Hepatocyte (in vitro differentiated cells): ENCODE measurements at regions not wholly inside any gene's neighbourhood (a gene's known extent, or its start where the extent isn't known, plus 50 kb on each side); places are given as distances from the start of the nearest gene placed in this dataset.
A peak's percentile ranks its signal among the peaks of the same experiment; 100 is the strongest.

Experiments
- DNase-seq: peaks from one replicate; pipeline ENCODE4 v3.0.0-alpha.2; 2016; ENCODE audit warnings: low spot score
- H2AFZ ChIP-seq: fragments of 200-600 bp; sonication (generic); 2 replicates; pipeline ENCODE4 v1.6.0; 2016; ENCODE audit warnings: antibody characterized with exemption, mild to moderate bottlenecking
- H3K27ac ChIP-seq: fragments of 200-600 bp; sonication (generic); 2 replicates; pipeline ENCODE4 v1.5.1; 2016; ENCODE audit warnings: mild to moderate bottlenecking
- H3K27me3 ChIP-seq: fragments of 200-600 bp; sonication (generic); 2 replicates; pipeline ENCODE4 v1.6.1; 2016
- H3K36me3 ChIP-seq: fragments of 200-600 bp; sonication (generic); replicated peaks from 2 replicates; pipeline ENCODE4 v1.5.1; 2016; ENCODE audit warnings: low read depth; ENCODE audit not compliant: insufficient read depth
- H3K4me1 ChIP-seq: fragments of 200-600 bp; sonication (generic); 2 replicates; pipeline ENCODE4 v1.5.1; 2016; ENCODE audit warnings: mild to moderate bottlenecking, moderate library complexity; ENCODE audit not compliant: insufficient read depth
- H3K4me2 ChIP-seq: fragments of 200-600 bp; sonication (generic); 2 replicates; pipeline ENCODE4 v1.6.0; 2016
- H3K4me3 ChIP-seq: fragments of 200-600 bp; sonication (generic); 2 replicates; pipeline ENCODE4 v1.5.1; 2016; ENCODE audit warnings: mild to moderate bottlenecking
- H3K79me2 ChIP-seq: fragments of 200-600 bp; sonication (generic); 2 replicates; pipeline ENCODE4 v1.6.0; 2017; ENCODE audit warnings: mild to moderate bottlenecking
- H3K9me2 ChIP-seq: fragments of 200-600 bp; sonication (generic); replicated peaks from 2 replicates; pipeline ENCODE4 v1.6.0; 2017; ENCODE audit warnings: mild to moderate bottlenecking; ENCODE audit not compliant: insufficient read depth
- H3K9me3 ChIP-seq: fragments of 200-600 bp; sonication (generic); 2 replicates; pipeline ENCODE4 v1.5.1; 2016; ENCODE audit warnings: low read depth, mild to moderate bottlenecking
- H4K20me1 ChIP-seq: fragments of 200-600 bp; sonication (generic); 2 replicates; pipeline ENCODE4 v1.6.0; 2016; ENCODE audit warnings: mild to moderate bottlenecking; ENCODE audit not compliant: insufficient read depth, poor library complexity, severe bottlenecking
- EZH2 ChIP-seq: fragments of 200-600 bp; sonication (generic); IDR thresholded peaks from 2 replicates; pipeline ENCODE4 v1.6.1; 2016; ENCODE audit warnings: antibody characterized with exemption, mild to moderate bottlenecking, borderline replicate concordance
- EZH2phosphoT487 ChIP-seq: fragments of 200-600 bp; sonication (generic); IDR thresholded peaks from one replicate; pipeline ENCODE4 v1.6.1; 2018; ENCODE audit warnings: antibody characterized with exemption, mild to moderate bottlenecking, low read depth, moderate library complexity; ENCODE audit not compliant: unreplicated experiment, severe bottlenecking
- WGBS: methylation state at CpG from one replicate; pipeline ENCODE4 v1.1.6; 2016; ENCODE audit warnings: low lambda C conversion rate; ENCODE audit errors: missing lambda C conversion rate; 5-methylcytosine and 5-hydroxymethylcytosine counted together
- TF ChIP-seq, protein P1 (sequence below): fragments of 200-600 bp; sonication (generic); IDR thresholded peaks from 2 replicates; pipeline ENCODE4 v1.5.1; 2016; ENCODE audit warnings: antibody characterized with exemption, mild to moderate bottlenecking; ENCODE audit not compliant: poor library complexity

DNA sequence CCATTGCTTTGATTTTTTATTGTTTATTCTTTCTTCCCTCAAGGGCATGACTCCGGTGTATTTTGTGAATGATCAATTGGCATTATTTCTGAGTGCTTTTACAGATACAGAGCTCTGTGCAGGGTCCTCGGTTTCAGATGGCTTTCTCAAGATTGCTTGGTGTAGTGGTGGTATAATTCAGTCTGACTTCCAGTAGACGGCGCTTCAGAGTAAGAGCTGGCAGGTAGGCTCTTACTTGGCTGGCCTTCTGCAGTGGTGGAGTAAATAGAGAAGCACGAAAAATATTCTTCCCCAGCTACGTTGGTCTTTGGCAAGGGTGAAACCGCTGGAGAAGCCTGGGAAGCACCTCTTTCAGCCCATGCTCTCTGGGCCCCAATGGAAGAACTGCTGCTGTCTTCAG is 723.0 kb upstream of the BCHE start:
- TF ChIP-seq, protein P1, sequence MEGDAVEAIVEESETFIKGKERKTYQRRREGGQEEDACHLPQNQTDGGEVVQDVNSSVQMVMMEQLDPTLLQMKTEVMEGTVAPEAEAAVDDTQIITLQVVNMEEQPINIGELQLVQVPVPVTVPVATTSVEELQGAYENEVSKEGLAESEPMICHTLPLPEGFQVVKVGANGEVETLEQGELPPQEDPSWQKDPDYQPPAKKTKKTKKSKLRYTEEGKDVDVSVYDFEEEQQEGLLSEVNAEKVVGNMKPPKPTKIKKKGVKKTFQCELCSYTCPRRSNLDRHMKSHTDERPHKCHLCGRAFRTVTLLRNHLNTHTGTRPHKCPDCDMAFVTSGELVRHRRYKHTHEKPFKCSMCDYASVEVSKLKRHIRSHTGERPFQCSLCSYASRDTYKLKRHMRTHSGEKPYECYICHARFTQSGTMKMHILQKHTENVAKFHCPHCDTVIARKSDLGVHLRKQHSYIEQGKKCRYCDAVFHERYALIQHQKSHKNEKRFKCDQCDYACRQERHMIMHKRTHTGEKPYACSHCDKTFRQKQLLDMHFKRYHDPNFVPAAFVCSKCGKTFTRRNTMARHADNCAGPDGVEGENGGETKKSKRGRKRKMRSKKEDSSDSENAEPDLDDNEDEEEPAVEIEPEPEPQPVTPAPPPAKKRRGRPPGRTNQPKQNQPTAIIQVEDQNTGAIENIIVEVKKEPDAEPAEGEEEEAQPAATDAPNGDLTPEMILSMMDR, result peak; percentile 3
- TF ChIP-seq EZH2 (no peak), EZH2phosphoT487 (no peak)
- Histone ChIP-seq H3K4me3 (no peak overlapping the region), H3K36me3 (no peaks in the 10 kb centered on the region), H3K79me2 (no peaks in the 10 kb centered on the region), H3K4me1 (no peaks in the 10 kb centered on the region), H3K27me3 (no peaks in the 10 kb centered on the region), H3K27ac (no peak overlapping the region), H4K20me1 (no peaks in the 10 kb centered on the region), H3K9me3 (no peaks in the 10 kb centered on the region), H3K9me2 (no peaks in the 10 kb centered on the region), H3K4me2 (no peak overlapping the region), H2AFZ (no peak overlapping the region)
- 65% methylated on average over 7 of the region's 7 CpGs for WGBS
- DNase-seq, result no peak

- Histone ChIP-seq H4K20me1 (no peaks in the 10 kb centered on the region), H3K79me2 (no peaks in the 10 kb centered on the region), H3K4me2 (no peak overlapping the region), H2AFZ (no peak overlapping the region), H3K27me3 (no peaks in the 10 kb centered on the region), H3K4me1 (no peaks in the 10 kb centered on the region), H3K27ac (no peak overlapping the region), H3K9me3 (no peaks in the 10 kb centered on the region), H3K4me3 (no peak overlapping the region), H3K36me3 (no peaks in the 10 kb centered on the region), H3K9me2 (no peaks in the 10 kb centered on the region)
- TF ChIP-seq EZH2 (no peak), EZH2phosphoT487 (no peak)
- TF ChIP-seq, protein P1, result no peak
- no peak for DNase-seq
- 82% methylated on average over 3 of the region's 3 CpGs for WGBS
Measured at GRCh38 chr3:166556955-166557354, 719.7 kb upstream of the BCHE start.

GRCh38 chr3:166554023-166554422 is 716.8 kb upstream of the BCHE start:
- no peaks in the 10 kb centered on the region for H3K9me3 ChIP-seq
- DNase-seq, result no peak
- H3K4me2 ChIP-seq, result no peak overlapping the region
- H3K4me1 ChIP-seq, result no peaks in the 10 kb centered on the region
- no peak overlapping the region for H2AFZ ChIP-seq
- H3K79me2 ChIP-seq, result no peaks in the 10 kb centered on the region
- H3K36me3 ChIP-seq, result no peaks in the 10 kb centered on the region
- WGBS, result 45% methylated on average over 1 of the region's 1 CpG
- no peaks in the 10 kb centered on the region for H3K27me3 ChIP-seq
- no peak overlapping the region for H3K27ac ChIP-seq
- no peaks in the 10 kb centered on the region for H3K9me2 ChIP-seq
- no peak overlapping the region for H3K4me3 ChIP-seq
- TF ChIP-seq EZH2 (no peak), EZH2phosphoT487 (no peak)
- TF ChIP-seq, protein P1, result no peak
- no peaks in the 10 kb centered on the region for H4K20me1 ChIP-seq

- H3K4me2 ChIP-seq, result no peak overlapping the region
- no peaks in the 10 kb centered on the region for H3K36me3 ChIP-seq
- DNase-seq, result no peak
- no peaks in the 10 kb centered on the region for H3K9me3 ChIP-seq
- H3K4me1 ChIP-seq, result no peaks in the 10 kb centered on the region
- TF ChIP-seq, protein P1, result no peak
- TF ChIP-seq EZH2, result no peak
- TF ChIP-seq EZH2phosphoT487, result no peak
- WGBS, result 84% methylated on average over 2 of the region's 2 CpGs
- H2AFZ ChIP-seq, result no peak overlapping the region
- no peaks in the 10 kb centered on the region for H3K27me3 ChIP-seq
- H3K79me2 ChIP-seq, result no peaks in the 10 kb centered on the region
- H3K9me2 ChIP-seq, result no peaks in the 10 kb centered on the region
- H3K4me3 ChIP-seq, result no peak overlapping the region
- no peak overlapping the region for H3K27ac ChIP-seq
- H4K20me1 ChIP-seq, result no peaks in the 10 kb centered on the region
Measured at GRCh38 chr3:166533740-166534139, 696.5 kb upstream of the BCHE start.
